Coronary artery (tissue), 2 donors: ENCODE measurements at regions not wholly inside any gene's neighbourhood (a gene's known extent, or its start where the extent isn't known, plus 50 kb on each side); places are given as distances from the start of the nearest gene placed in this dataset.

Source experiments
- DNase-seq: peaks from one replicate; pipeline ENCODE4 v3.0.0-alpha.2; 2017; ENCODE audit warnings: low spot score
- H3K27ac ChIP-seq, 2 donors: fragments of 200-600 bp; sonication (generic); one replicate each; pipeline ENCODE4 v1.5.1; 2016 to 2019
- H3K4me3 ChIP-seq: fragments of 200-600 bp; sonication (generic); 2 replicates; pipeline ENCODE4 v1.5.1; 2016; ENCODE audit warnings: mild to moderate bottlenecking, moderate library complexity
- CTCF ChIP-seq: fragments of 200-600 bp; sonication (generic); IDR thresholded peaks from one replicate; pipeline ENCODE4 v1.5.1; 2019; ENCODE audit warnings: antibody characterized with exemption

GRCh38 chr1:233561708-233562426 is 52.0 kb upstream of the KCNK1 start:
- no peak for TF ChIP-seq CTCF
- no peak overlapping the region for H3K4me3 ChIP-seq
- H3K27ac ChIP-seq, result no peak overlapping the region
- no peak for DNase-seq
